NOMO-1 treated with DMSO at 0.1 percent for 48 hours (cell line): ENCODE measurements at regions not wholly inside any gene's neighbourhood (a gene's known extent, or its start where the extent isn't known, plus 50 kb on each side); places are given as distances from the start of the nearest gene placed in this dataset.
"Not testable (repeated sequence)": the region's sequence is repeated elsewhere in the genome, so short reads cannot be mapped to it uniquely, and the experiment has no call there.

Source experiments
- DNase-seq: peaks from one replicate; lab custom pipeline; 2025; ENCODE audit not compliant: unreplicated experiment; lab: John Stamatoyannopoulos, UW

DNA sequence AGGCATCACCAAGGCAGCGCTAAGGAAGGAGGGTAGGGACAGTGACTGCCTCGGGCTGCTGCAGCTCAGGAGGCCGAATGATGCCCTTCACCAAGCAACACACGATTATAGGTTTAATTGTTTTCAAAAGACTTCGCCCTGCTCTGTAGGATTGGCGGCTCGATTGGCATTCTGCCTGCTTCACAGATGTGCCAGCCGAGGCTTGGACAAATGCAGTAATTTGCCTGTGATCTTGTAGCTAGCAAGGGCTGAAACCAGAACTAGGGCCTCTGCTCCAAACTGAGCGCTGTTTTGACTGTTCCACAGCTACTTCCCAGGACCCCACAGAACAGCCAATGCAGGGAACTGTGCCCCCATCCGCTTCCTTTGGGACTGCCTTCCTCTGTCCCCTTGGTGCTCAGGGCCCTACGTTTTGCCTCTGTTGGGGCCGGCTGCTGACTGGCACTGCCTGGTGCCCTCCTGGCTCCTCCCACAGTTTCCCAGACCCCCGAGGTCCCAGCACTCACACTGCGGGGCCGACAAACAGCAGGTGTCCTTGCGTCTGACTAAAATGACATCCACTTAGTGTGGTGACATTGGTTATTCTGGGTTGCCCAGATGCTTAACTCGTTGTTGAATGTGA, 62.6 kb upstream of the EN2 start:
- no peak for DNase-seq

- no peak for DNase-seq
These were observed 61.3 kb upstream of the EN2 start for GRCh38 chr7:155396661-155397060.

- DNase-seq, result not testable (repeated sequence)
These were observed 59.9 kb upstream of the EN2 start for GRCh38 chr7:155397758-155398714.

DNA sequence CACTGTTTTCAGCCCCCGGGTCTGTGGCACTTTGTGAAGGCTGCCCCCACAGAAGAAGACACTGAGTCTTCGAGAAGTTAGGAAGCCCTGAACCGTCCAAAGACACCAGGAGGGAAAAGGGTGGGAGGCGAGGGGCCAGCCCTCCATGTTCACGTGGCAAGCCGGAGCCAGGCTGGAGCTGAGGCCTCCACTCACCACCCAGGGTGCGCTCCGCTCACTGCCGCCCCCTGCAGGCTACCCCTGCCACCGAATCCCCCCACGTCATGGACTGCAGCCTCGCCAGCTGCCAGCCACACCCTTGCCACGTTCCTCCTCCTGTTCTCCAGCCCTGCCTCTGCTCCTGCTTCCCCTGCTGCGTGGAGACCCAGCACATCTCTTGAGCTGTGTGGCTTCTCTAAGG, 59.0 kb upstream of the EN2 start:
- no peak for DNase-seq

DNA sequence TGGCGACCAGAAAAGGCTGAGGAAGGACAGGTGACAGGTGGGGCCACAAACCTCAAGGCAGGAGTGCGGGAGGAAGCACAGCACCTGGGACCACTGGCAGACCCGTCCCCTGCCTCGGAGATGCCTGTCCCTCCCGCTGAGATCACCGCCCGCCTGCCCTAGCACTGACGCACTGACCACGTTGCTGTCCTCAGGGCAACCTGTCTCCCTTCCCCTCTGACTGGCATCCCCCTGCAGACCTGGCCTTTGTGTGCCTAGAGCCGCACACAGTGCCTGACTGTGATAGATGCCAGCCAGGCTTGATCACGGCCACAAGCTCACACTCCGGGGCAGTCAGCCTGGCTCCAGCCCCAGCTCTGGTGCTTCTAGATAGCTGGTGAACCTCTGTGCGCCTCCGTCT, 58.4 kb upstream of the EN2 start:
- DNase-seq, result no peak

GRCh38 chr7:155401231-155401630, 56.7 kb upstream of the EN2 start:
- no peak for DNase-seq

DNA sequence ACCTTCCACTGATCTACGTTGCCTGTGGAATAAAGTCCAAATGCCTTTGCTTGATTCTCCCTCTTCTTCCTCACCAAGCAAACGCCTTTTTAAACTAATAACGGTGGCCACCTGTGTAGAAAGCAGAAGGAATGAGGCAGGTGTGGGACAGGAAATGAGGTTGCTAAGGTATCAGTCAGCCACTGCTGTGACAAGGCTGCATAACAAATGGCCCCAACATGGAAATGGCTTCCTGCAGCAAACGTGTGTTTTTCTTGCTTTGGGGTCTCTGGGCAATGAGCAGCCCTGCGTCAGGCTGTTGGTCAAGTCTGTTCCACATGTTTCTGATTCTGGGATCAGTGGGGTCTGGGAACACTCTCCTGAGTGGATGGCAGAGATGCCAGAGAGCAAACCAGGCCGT, 56.0 kb upstream of the EN2 start:
- no peak for DNase-seq

DNA sequence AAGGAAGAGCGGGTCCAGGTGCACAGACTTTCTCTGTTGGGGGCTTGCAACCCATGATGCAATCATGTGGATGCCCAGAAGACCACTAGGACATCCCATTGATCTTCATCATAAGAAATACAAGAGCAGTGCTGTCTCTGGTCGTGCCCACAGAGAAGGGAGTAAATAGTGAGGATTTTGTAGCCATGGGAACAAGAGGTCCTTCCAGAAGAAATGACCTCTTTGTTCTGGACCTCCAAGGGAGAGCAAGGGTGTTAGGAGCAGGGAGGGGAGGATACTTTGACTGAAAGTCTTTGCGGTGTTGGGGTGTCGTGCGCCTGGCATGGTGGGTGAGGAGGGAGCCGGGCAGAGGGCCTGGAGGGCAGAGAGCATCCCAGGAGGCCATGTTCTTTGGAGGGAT, 55.0 kb upstream of the EN2 start:
- no peak for DNase-seq

DNA sequence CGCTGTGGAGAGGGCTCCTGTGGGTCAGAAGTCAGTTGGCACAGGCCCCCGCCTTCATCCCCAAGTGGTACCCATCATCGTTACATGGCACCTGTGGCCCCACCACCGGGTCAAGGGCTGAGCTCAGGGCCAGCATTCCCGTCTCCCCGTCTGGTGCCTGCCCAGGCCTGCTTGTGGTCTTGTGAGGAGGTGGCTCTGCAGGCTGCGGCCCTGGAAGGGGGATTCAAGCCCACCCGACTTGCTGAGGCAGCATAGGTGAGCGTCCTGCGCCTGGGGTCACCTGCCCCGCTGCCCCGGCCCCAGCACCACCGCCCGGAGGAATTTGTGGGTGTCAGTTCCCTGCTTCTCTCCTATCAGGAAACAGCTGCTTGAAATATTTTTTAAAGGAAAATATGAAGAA, 53.0 kb upstream of the EN2 start:
- DNase-seq, result no peak

GRCh38 chr7:155405399-155406318, 52.3 kb upstream of the EN2 start:
- DNase-seq, result no peak

DNA sequence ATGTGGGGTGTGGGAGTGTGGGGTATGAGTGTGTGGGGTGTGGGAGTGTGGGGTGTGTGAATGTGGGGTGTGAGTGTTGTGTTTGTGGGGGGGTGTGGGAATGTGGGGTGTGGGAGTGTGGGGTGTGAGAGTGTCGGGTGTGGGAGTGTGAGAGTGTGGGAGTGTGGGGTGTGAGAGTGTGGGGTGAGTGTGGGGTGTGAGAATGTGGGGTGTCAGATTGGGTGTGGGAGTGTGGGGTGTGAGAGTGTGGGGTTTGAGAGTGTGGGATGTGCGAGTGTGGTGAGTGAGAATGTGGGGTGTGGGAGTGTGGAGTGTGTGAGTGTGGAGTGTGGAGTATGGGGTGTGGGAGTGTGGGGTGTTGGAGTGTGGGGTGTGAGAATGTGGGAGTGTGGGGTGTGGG, 50.1 kb upstream of the EN2 start:
- no peak for DNase-seq
